ENCODE measurements at regions not wholly inside any gene's neighbourhood (a gene's known extent, or its start where the extent isn't known, plus 50 kb on each side); places are given as distances from the start of the nearest gene placed in this dataset.

GRCh38 chr2:222809582-222809981 is 51.3 kb upstream of the ACSL3 start:
- Histone ChIP-seq H3K18ac (ENCODE audit: insufficient read length, low read depth, low read length) (no peak overlapping the region), H3K56ac (ENCODE audit: insufficient read length, low read depth, low read length) (no peak overlapping the region), H2BK20ac (ENCODE audit: low read depth, low read length, poor library complexity, severe bottlenecking) (no peak overlapping the region), H2BK120ac (ENCODE audit: low read depth, low read length, poor library complexity, severe bottlenecking) (no peak overlapping the region), H3K9me3 (ENCODE audit: control insufficient read depth, low read depth, low read length) (no peaks in the 10 kb centered on the region), H4K8ac (replicated peaks; ENCODE audit: insufficient read length, low read depth, low read length) (no peak overlapping the region), H4K91ac (ENCODE audit: insufficient read length, low read depth, low read length) (no peak overlapping the region), H2BK12ac (ENCODE audit: insufficient read length, low read depth, low read length) (no peak overlapping the region), H3T11ph (ENCODE audit: low read length) (no peak overlapping the region), H2BK5ac (ENCODE audit: insufficient read length, low read length) (no peak overlapping the region), H2AFZ (ENCODE audit: low read length) (no peak overlapping the region), H3K79me1 (ENCODE audit: insufficient read depth, low read depth, low read length, poor library complexity, severe bottlenecking) (no peaks in the 10 kb centered on the region), H3K4me2 (ENCODE audit: insufficient read depth, insufficient read length, low read length) (no peak overlapping the region), H3K4me1 (ENCODE audit: insufficient read depth, low read length) (no peaks in the 10 kb centered on the region), H3K27ac (ENCODE audit: insufficient read length, low read depth, low read length) (no peak overlapping the region), H4K20me1 (ENCODE audit: control insufficient read depth, insufficient read depth, insufficient read length) (no peaks in the 10 kb centered on the region), H3K79me2 (ENCODE audit: insufficient read depth, low read length) (no peaks in the 10 kb centered on the region), H2BK15ac (ENCODE audit: low read depth, low read length) (no peak overlapping the region), H3K27me3 (ENCODE audit: insufficient read depth, low read length) (no peaks in the 10 kb centered on the region), H3K4ac (ENCODE audit: low read depth, low read length) (no peak overlapping the region), H3K14ac (ENCODE audit: insufficient read depth, low read length) (no peak overlapping the region), H3K9ac (ENCODE audit: extremely low read depth, insufficient read length, low read length) (no peak overlapping the region), H3K23me2 (ENCODE audit: insufficient read length, low read depth, low read length, poor library complexity, severe bottlenecking) (no peaks in the 10 kb centered on the region), H4K5ac (ENCODE audit: insufficient read length, low read depth, low read length) (no peak overlapping the region), H2AK5ac (ENCODE audit: insufficient read length, low read length) (no peak overlapping the region), H3K23ac (ENCODE audit: insufficient read length, low read depth, low read length) (no peak overlapping the region)
- H3K4me1 Mint-ChIP-seq, result no peaks in the 10 kb centered on the region
- peaks cover 3% of the 10 kb centered on the region; the same call in 1 of the 2 replicates for H3K27me3 Mint-ChIP-seq (ENCODE audit: low read depth)
- no peak overlapping the region for H3K4me3 Mint-ChIP-seq
- no peak for TF ChIP-seq CTCF (conservative IDR thresholded peaks at IDR 0.05)
- H3K9me3 Mint-ChIP-seq, result peaks cover 2 to 3% of the 10 kb centered on the region in 2 experiments; a peak in 3 of 5 replicates
- H3K27ac Mint-ChIP-seq, result no peak overlapping the region
- WGBS (ENCODE audit: extremely low coverage, insufficient read length, low lambda C conversion rate), result no CpG with 5 or more reads among the region's 2 CpGs
- H3K36me3 Mint-ChIP-seq (ENCODE audit: insufficient read depth in 1 of 3, low read depth in 3 of 3), result no peaks in the 10 kb centered on the region
- no peak for DNase-seq

All from H9 (cell line).